ENCODE measurements at regions not wholly inside any gene's neighbourhood (a gene's known extent, or its start where the extent isn't known, plus 50 kb on each side); places are given as distances from the start of the nearest gene placed in this dataset.
"Not testable (repeated sequence)": the region's sequence is repeated elsewhere in the genome, so short reads cannot be mapped to it uniquely, and the experiment has no call there.

GRCh38 chr22:16393476-16393875, 199.1 kb downstream of the CCT8L2 start:
- H3K36me3 Mint-ChIP-seq, CTCF ChIA-PET: not testable (repeated sequence)
- H3K27me3 Mint-ChIP-seq, result peaks cover 4 to 12% of the 10 kb centered on the region in 2 donors

GRCh38 chr22:16391417-16391930, 201.1 kb downstream of the CCT8L2 start:
- H3K36me3 ChIP-seq (ENCODE audit: insufficient read depth, low read length); H3K9me3 ChIP-seq (ENCODE audit: low read length); H3K4me1 ChIP-seq (ENCODE audit: insufficient read depth, low read length); H3K27ac Mint-ChIP-seq; H3K4me3 ChIP-seq (ENCODE audit: low read length); CTCF ChIA-PET; H3K36me3 Mint-ChIP-seq; H3K4me1 Mint-ChIP-seq; H3K4me3 Mint-ChIP-seq; DNase-seq; POLR2A ChIA-PET; H3K27me3 ChIP-seq (ENCODE audit: insufficient read depth, low read length, poor library complexity, severe bottlenecking); H3K27ac ChIP-seq (ENCODE audit: low read depth, low read length): not testable (repeated sequence)
- Mint-ChIP-seq H3K27me3 (peaks cover 4 to 19% of the 10 kb centered on the region in 2 donors), H3K9me3 (peaks cover 0 to 16% (median 11%) of the 10 kb centered on the region in 5 donors)

More at GRCh38 chr22:16393476-16393875, 199.1 kb downstream of the CCT8L2 start:
- H3K27me3 ChIP-seq (ENCODE audit: insufficient read depth, low read length, poor library complexity, severe bottlenecking); H3K4me1 ChIP-seq (ENCODE audit: insufficient read depth, low read length); H3K9me3 ChIP-seq (ENCODE audit: low read length); H3K27ac Mint-ChIP-seq; POLR2A ChIA-PET; H3K4me3 ChIP-seq (ENCODE audit: low read length); DNase-seq; H3K36me3 ChIP-seq (ENCODE audit: insufficient read depth, low read length); H3K27ac ChIP-seq (ENCODE audit: low read depth, low read length); H3K4me1 Mint-ChIP-seq: not testable (repeated sequence)
- Mint-ChIP-seq H3K4me3 (peak overlapping the region in 1 of 7 donors; percentile 0), H3K9me3 (peaks cover 0 to 15% (median 12%) of the 10 kb centered on the region in 5 donors)

- H3K4me1 ChIP-seq (ENCODE audit: insufficient read depth, low read length); H3K4me3 Mint-ChIP-seq; H3K27ac ChIP-seq (ENCODE audit: low read depth, low read length); H3K36me3 Mint-ChIP-seq; H3K27ac Mint-ChIP-seq; POLR2A ChIA-PET; DNase-seq; H3K4me1 Mint-ChIP-seq; CTCF ChIA-PET; H3K4me3 ChIP-seq (ENCODE audit: low read length); H3K9me3 ChIP-seq (ENCODE audit: low read length); H3K36me3 ChIP-seq (ENCODE audit: insufficient read depth, low read length); H3K27me3 ChIP-seq (ENCODE audit: insufficient read depth, low read length, poor library complexity, severe bottlenecking): not testable (repeated sequence)
- Mint-ChIP-seq H3K27me3 (peaks cover 7 to 23% of the 10 kb centered on the region in 2 donors), H3K9me3 (peaks cover 0 to 22% (median 15%) of the 10 kb centered on the region in 5 donors)
Measured at GRCh38 chr22:16390541-16391217, 201.9 kb downstream of the CCT8L2 start.

GRCh38 chr22:16390046-16390445, 202.6 kb downstream of the CCT8L2 start:
- H3K4me1 ChIP-seq (ENCODE audit: insufficient read depth, low read length); H3K36me3 ChIP-seq (ENCODE audit: insufficient read depth, low read length); CTCF ChIA-PET; H3K27ac ChIP-seq (ENCODE audit: low read depth, low read length); H3K36me3 Mint-ChIP-seq; H3K27me3 ChIP-seq (ENCODE audit: insufficient read depth, low read length, poor library complexity, severe bottlenecking); H3K4me3 ChIP-seq (ENCODE audit: low read length); H3K4me3 Mint-ChIP-seq; DNase-seq; POLR2A ChIA-PET; H3K9me3 ChIP-seq (ENCODE audit: low read length); H3K4me1 Mint-ChIP-seq; H3K27ac Mint-ChIP-seq: not testable (repeated sequence)
- peaks cover 7 to 23% of the 10 kb centered on the region in 2 donors for H3K27me3 Mint-ChIP-seq
- H3K9me3 Mint-ChIP-seq, result peaks cover 0 to 22% (median 15%) of the 10 kb centered on the region in 5 donors

- peaks cover 0 to 22% (median 15%) of the 10 kb centered on the region in 5 donors for H3K9me3 Mint-ChIP-seq
- H3K4me1 ChIP-seq (ENCODE audit: insufficient read depth, low read length); H3K4me3 Mint-ChIP-seq; H3K4me1 Mint-ChIP-seq; H3K36me3 Mint-ChIP-seq; H3K9me3 ChIP-seq (ENCODE audit: low read length); CTCF ChIA-PET; H3K27ac ChIP-seq (ENCODE audit: low read depth, low read length); POLR2A ChIA-PET; DNase-seq; H3K27ac Mint-ChIP-seq; H3K4me3 ChIP-seq (ENCODE audit: low read length); H3K36me3 ChIP-seq (ENCODE audit: insufficient read depth, low read length); H3K27me3 ChIP-seq (ENCODE audit: insufficient read depth, low read length, poor library complexity, severe bottlenecking): not testable (repeated sequence)
- peaks cover 7 to 23% of the 10 kb centered on the region in 2 donors for H3K27me3 Mint-ChIP-seq
Measured at GRCh38 chr22:16389256-16389655, 203.4 kb downstream of the CCT8L2 start.

GRCh38 chr22:16388616-16389015, 204.0 kb downstream of the CCT8L2 start:
- H3K27me3 ChIP-seq (ENCODE audit: insufficient read depth, low read length, poor library complexity, severe bottlenecking); H3K4me1 Mint-ChIP-seq; H3K4me3 ChIP-seq (ENCODE audit: low read length); H3K4me1 ChIP-seq (ENCODE audit: insufficient read depth, low read length); H3K36me3 Mint-ChIP-seq; H3K27ac Mint-ChIP-seq; POLR2A ChIA-PET; DNase-seq; H3K36me3 ChIP-seq (ENCODE audit: insufficient read depth, low read length); H3K4me3 Mint-ChIP-seq; CTCF ChIA-PET; H3K9me3 ChIP-seq (ENCODE audit: low read length); H3K27ac ChIP-seq (ENCODE audit: low read depth, low read length): not testable (repeated sequence)
- Mint-ChIP-seq H3K9me3 (peaks cover 0 to 22% (median 12%) of the 10 kb centered on the region in 5 donors), H3K27me3 (peaks cover 7 to 23% of the 10 kb centered on the region in 2 donors)

GRCh38 chr22:16388127-16388526, 204.5 kb downstream of the CCT8L2 start:
- H3K4me3 Mint-ChIP-seq; H3K27me3 ChIP-seq (ENCODE audit: insufficient read depth, low read length, poor library complexity, severe bottlenecking); H3K36me3 ChIP-seq (ENCODE audit: insufficient read depth, low read length); H3K4me1 Mint-ChIP-seq; CTCF ChIA-PET; POLR2A ChIA-PET; H3K36me3 Mint-ChIP-seq; H3K4me1 ChIP-seq (ENCODE audit: insufficient read depth, low read length); H3K27ac ChIP-seq (ENCODE audit: low read depth, low read length); H3K9me3 ChIP-seq (ENCODE audit: low read length); H3K27ac Mint-ChIP-seq; DNase-seq; H3K4me3 ChIP-seq (ENCODE audit: low read length): not testable (repeated sequence)
- Mint-ChIP-seq H3K27me3 (peaks cover 7 to 23% of the 10 kb centered on the region in 2 donors), H3K9me3 (peaks cover 0 to 19% (median 11%) of the 10 kb centered on the region in 5 donors)

- H3K4me3 Mint-ChIP-seq; H3K27ac ChIP-seq (ENCODE audit: low read depth, low read length); H3K27me3 ChIP-seq (ENCODE audit: insufficient read depth, low read length, poor library complexity, severe bottlenecking); H3K4me1 Mint-ChIP-seq; H3K4me1 ChIP-seq (ENCODE audit: insufficient read depth, low read length); H3K9me3 ChIP-seq (ENCODE audit: low read length); H3K4me3 ChIP-seq (ENCODE audit: low read length); POLR2A ChIA-PET; DNase-seq; CTCF ChIA-PET; H3K36me3 Mint-ChIP-seq; H3K36me3 ChIP-seq (ENCODE audit: insufficient read depth, low read length); H3K27ac Mint-ChIP-seq: not testable (repeated sequence)
- H3K27me3 Mint-ChIP-seq, result peaks cover 7 to 23% of the 10 kb centered on the region in 2 donors
- peaks cover 0 to 18% (median 11%) of the 10 kb centered on the region in 5 donors for H3K9me3 Mint-ChIP-seq
Measured at GRCh38 chr22:16387543-16387942, 205.1 kb downstream of the CCT8L2 start.
